Esophagus muscularis mucosa (tissue), 4 donors: ENCODE measurements at regions not wholly inside any gene's neighbourhood (a gene's known extent, or its start where the extent isn't known, plus 50 kb on each side); places are given as distances from the start of the nearest gene placed in this dataset.
A peak's percentile ranks its signal among the peaks of the same experiment; 100 is the strongest.

ENCODE experiments used
- DNase-seq: peaks from one replicate; pipeline ENCODE4 v3.0.0-alpha.2; 2017; ENCODE audit errors: extremely low spot score
- H3K27ac ChIP-seq, 4 donors: fragments of 200-600 bp; sonication (generic); replicated peaks in 1 of 4; 1 replicate in 3 of 4; 2 replicates in 1 of 4; pipeline ENCODE4 v1.5.1; 2016 to 2019; ENCODE audit warnings: mild to moderate bottlenecking in 1 of 4
- H3K27me3 ChIP-seq, 4 donors: fragments of 200-600 bp; sonication (generic); one replicate each; pipeline versions ENCODE4 v1.5.1 to v1.6.0; 2016 to 2019
- H3K36me3 ChIP-seq, 4 donors: fragments of 200-600 bp; sonication (generic); one replicate each; pipeline ENCODE4 v1.5.1; 2016 to 2019
- H3K4me1 ChIP-seq, 4 donors: fragments of 200-600 bp; sonication (generic); one replicate each; pipeline ENCODE4 v1.5.1; 2016 to 2019
- H3K4me3 ChIP-seq, 4 donors: fragments of 200-600 bp; sonication (generic); 1 replicate in 2 of 4; 2 replicates in 2 of 4; pipeline ENCODE4 v1.5.1; 2016 to 2019; ENCODE audit warnings: mild to moderate bottlenecking in 4 of 4, moderate library complexity in 1 of 4
- H3K9me3 ChIP-seq, 4 donors: fragments of 200-600 bp; sonication (generic); 1 replicate in 3 of 4; 2 replicates in 1 of 4; pipeline ENCODE4 v1.5.1; 2016 to 2019
- EP300 ChIP-seq: sonication (generic); formaldehyde crosslinking; IDR thresholded peaks from one replicate; pipeline ENCODE4 v1.6.1; 2017; ENCODE audit warnings: antibody characterized with exemption
- POLR2A ChIP-seq: fragments of 450-650 bp; IDR thresholded peaks from one replicate; pipeline ENCODE4 v1.6.1; 2017; ENCODE audit warnings: antibody characterized with exemption, moderate library complexity, mild to moderate bottlenecking, low read depth
- POLR2AphosphoS5 ChIP-seq, 2 donors: sonication (generic); formaldehyde crosslinking; IDR thresholded peaks; one replicate each; pipeline ENCODE4 v1.6.1; 2017; ENCODE audit warnings: antibody characterized with exemption in 2 of 2
- WGBS: methylation state at CpG from one replicate; pipeline ENCODE4 v1.1.5; 2018; 5-methylcytosine and 5-hydroxymethylcytosine counted together
- intact Hi-C: fragments of 100-400 bp; cut with DNase I; formaldehyde crosslinking; loops from one replicate; pipeline ENCODE4 v1.15.1; 2023
- TF ChIP-seq, protein P1 (sequence below), 3 experiments: fragments of 200-600 bp in 2 of 3; fragments of 450-650 bp in 1 of 3; sonication (generic) in 2 of 3; IDR thresholded peaks; one replicate each; pipeline ENCODE4 v1.5.1; 2017 to 2019; ENCODE audit warnings: antibody characterized with exemption in 3 of 3, mild to moderate bottlenecking in 2 of 3, moderate library complexity in 1 of 3

DNA sequence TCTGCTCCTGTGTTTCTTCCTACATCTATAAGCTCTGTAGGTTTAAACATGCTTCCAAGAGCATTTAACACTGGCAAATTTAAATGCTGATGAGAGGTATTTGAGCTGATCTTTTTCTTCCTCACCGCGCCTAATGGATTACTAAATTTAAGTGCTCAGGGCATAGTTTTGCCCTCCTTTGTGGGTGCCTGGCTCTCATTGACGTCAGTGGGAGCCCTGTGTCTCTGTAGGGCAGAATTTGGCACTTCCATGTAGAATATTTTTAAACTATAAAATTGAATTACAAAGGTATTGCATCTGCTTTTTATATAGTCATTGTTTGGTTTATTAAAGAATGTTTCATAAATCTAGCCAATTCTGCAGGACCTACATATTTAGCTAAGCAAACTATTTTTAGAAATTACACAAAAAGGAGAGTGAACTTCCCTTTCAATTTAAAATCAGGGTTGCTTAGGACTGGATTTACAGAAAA lies 444.8 kb downstream of the AEBP2 start:
- no peaks in the 10 kb centered on the region for H3K36me3 ChIP-seq
- H3K27ac ChIP-seq: peak overlapping the region; percentile 53 to 70 (median 64)
- intact Hi-C loops: no loop called here
- TF ChIP-seq POLR2A (no peak), POLR2AphosphoS5 (IDR thresholded peaks at IDR 0.05) (no peak), EP300 (no peak)
- TF ChIP-seq, protein P1, sequence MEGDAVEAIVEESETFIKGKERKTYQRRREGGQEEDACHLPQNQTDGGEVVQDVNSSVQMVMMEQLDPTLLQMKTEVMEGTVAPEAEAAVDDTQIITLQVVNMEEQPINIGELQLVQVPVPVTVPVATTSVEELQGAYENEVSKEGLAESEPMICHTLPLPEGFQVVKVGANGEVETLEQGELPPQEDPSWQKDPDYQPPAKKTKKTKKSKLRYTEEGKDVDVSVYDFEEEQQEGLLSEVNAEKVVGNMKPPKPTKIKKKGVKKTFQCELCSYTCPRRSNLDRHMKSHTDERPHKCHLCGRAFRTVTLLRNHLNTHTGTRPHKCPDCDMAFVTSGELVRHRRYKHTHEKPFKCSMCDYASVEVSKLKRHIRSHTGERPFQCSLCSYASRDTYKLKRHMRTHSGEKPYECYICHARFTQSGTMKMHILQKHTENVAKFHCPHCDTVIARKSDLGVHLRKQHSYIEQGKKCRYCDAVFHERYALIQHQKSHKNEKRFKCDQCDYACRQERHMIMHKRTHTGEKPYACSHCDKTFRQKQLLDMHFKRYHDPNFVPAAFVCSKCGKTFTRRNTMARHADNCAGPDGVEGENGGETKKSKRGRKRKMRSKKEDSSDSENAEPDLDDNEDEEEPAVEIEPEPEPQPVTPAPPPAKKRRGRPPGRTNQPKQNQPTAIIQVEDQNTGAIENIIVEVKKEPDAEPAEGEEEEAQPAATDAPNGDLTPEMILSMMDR (IDR thresholded peaks at IDR 0.05): no peak
- 32% methylated on average over 3 of the region's 3 CpGs for WGBS
- H3K27me3 ChIP-seq: no peaks in the 10 kb centered on the region
- peaks cover 14 to 60% (median 52%) of the 10 kb centered on the region in 4 donors for H3K4me1 ChIP-seq
- DNase-seq: no peak
- no peak overlapping the region for H3K4me3 ChIP-seq
- H3K9me3 ChIP-seq: no peaks in the 10 kb centered on the region

DNA sequence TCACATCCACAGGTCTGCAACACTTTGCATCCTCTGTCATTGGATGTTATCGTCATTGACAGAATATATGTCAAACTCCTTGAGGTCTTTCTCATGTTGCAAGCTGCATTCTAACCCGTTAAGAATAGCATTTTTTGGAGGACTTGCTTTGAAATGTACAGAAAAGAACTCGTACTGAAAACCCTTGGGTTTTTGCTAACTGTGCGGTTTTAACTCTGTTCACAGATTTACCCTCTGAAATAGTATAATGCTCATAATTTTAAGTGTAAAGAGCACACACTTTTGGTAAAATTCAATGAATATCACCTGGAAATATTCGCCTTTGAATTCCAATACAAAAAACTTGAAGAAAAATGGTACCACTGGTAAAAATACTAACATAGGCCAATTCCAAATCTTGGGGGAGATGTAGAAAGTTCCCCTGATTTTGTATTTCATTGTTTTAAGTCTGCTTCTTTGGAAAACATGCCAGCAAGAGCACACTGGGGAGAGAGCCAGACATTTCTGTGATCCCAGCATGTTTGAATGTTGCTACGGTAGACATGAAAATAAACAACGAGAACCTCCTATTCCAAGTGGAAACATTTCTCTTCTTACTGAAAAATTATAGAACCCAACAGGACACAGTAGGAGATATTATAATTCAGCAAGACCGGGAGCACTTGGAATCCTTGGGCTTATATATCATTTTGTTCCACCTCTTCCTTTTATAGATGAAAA lies 446.0 kb downstream of the AEBP2 start:
- DNase-seq: no peak
- 54% methylated on average over 8 of the region's 8 CpGs for WGBS
- TF ChIP-seq POLR2A (no peak), EP300 (no peak), POLR2AphosphoS5 (IDR thresholded peaks at IDR 0.05) (no peak)
- TF ChIP-seq, protein P1 (IDR thresholded peaks at IDR 0.05): no peak
- Histone ChIP-seq H3K36me3 (no peaks in the 10 kb centered on the region), H3K4me1 (peaks cover 14 to 60% (median 52%) of the 10 kb centered on the region in 4 donors), H3K4me3 (no peak overlapping the region), H3K27me3 (no peaks in the 10 kb centered on the region), H3K9me3 (no peaks in the 10 kb centered on the region), H3K27ac (peak overlapping the region; percentile 53 to 70 (median 63))
- intact Hi-C loops: no loop called here

DNA sequence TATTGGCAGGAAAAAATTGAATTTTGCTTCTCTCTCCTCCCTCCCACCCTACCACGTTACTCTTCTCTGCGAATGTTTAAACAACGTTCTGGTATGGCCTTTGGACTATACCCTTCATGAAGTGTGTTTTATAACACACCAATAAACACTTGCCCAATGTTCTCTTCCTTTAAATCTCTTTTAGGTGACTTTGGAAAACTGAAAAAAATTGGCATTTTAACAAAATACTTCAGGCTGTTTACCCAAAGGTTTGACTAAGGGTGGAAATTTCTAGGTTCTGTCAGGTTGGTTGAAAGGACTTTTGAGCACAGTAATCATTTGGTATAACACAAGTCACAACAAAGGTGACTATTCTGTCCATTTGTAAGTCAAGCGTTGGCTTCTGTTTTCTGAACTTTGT lies 446.8 kb downstream of the AEBP2 start:
- WGBS: 74% methylated on average over 4 of the region's 4 CpGs
- DNase-seq: no peak
- no peak for TF ChIP-seq POLR2AphosphoS5 (IDR thresholded peaks at IDR 0.05)
- intact Hi-C loops: no loop called here
- peaks cover 11 to 57% (median 51%) of the 10 kb centered on the region in 4 donors for H3K4me1 ChIP-seq
- H3K27ac ChIP-seq: peak overlapping the region; percentile 53 to 70 (median 63)
- H3K27me3 ChIP-seq: no peaks in the 10 kb centered on the region
- H3K9me3 ChIP-seq: no peaks in the 10 kb centered on the region
- H3K4me3 ChIP-seq: no peak overlapping the region
- no peaks in the 10 kb centered on the region for H3K36me3 ChIP-seq

DNA sequence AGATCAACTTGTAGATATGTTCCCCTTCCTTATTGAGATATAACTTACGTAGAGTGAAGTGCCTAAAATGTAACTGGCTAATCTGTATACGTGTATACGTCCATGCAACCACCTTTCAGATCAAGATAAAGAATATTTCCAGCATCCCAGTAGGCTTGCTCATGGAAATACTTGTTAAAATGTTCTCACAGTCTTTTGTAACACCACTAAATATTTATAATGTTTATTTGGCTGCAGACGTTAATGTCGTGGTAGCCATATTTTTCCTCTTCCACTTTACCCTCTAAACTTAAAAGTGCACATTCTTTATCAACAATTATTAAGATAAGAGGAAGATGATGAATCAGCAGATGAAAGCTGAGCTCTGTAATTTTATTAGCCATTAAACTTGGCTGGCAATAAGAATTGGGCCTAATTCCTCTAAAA lies 447.4 kb downstream of the AEBP2 start:
- TF ChIP-seq, protein P1 (IDR thresholded peaks at IDR 0.05): no peak
- TF ChIP-seq POLR2AphosphoS5 (IDR thresholded peaks at IDR 0.05) (no peak), POLR2A (no peak), EP300 (no peak)
- Histone ChIP-seq H3K4me1 (peaks cover 11 to 53% (median 49%) of the 10 kb centered on the region in 4 donors), H3K4me3 (no peak overlapping the region), H3K9me3 (no peaks in the 10 kb centered on the region), H3K27me3 (no peaks in the 10 kb centered on the region), H3K36me3 (no peaks in the 10 kb centered on the region), H3K27ac (peak overlapping the region in 1 of 4 donors; percentile 70)
- 81% methylated on average over 5 of the region's 5 CpGs for WGBS
- intact Hi-C loops: no loop called here
- no peak for DNase-seq

DNA sequence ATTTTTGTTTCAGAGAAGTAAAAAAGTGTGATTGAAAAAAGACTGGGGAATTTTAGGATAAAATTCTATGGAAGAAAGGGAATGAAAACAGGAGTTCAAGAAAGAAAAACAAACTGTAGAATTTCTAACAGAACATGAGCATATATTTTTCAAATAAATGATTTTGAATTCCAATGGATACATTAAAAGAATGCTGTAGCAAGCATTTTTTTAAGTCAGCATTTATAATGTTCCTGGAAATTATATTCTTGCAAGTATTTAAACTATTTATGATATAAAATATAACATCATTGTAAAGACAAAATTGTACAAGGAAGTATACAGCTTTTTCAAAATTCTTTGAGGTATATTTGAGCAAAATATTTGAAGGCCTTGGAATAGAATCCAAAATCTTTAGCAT lies 450.7 kb downstream of the AEBP2 start:
- peaks cover 8 to 36% (median 20%) of the 10 kb centered on the region in 4 donors for H3K4me1 ChIP-seq
- H3K9me3 ChIP-seq: no peaks in the 10 kb centered on the region
- H3K36me3 ChIP-seq: no peaks in the 10 kb centered on the region
- no peak for DNase-seq
- intact Hi-C loops: loop anchor here (10.0 kb wide), 1 partner anchor 135 kb away; no protein-coding TSS in a partner anchor
- H3K4me3 ChIP-seq: no peak overlapping the region
- no peak overlapping the region for H3K27ac ChIP-seq
- TF ChIP-seq, protein P1 (IDR thresholded peaks at IDR 0.05): no peak
- TF ChIP-seq EP300 (no peak), POLR2A (no peak), POLR2AphosphoS5 (IDR thresholded peaks at IDR 0.05) (no peak)
- no peaks in the 10 kb centered on the region for H3K27me3 ChIP-seq
